CD4-positive, alpha-beta T cell (primary cell): ENCODE measurements at regions not wholly inside any gene's neighbourhood (a gene's known extent, or its start where the extent isn't known, plus 50 kb on each side); places are given as distances from the start of the nearest gene placed in this dataset.
"Not testable (repeated sequence)": the region's sequence is repeated elsewhere in the genome, so short reads cannot be mapped to it uniquely, and the experiment has no call there.

Source experiments
- ATAC-seq: fragments of 200-7000 bp; cut with Tn5 transposase; one replicate; pipeline ENCODE4 v1.10.0; 2022; ENCODE audit warnings: mild to moderate bottlenecking; ENCODE audit not compliant: poor library complexity
- CTCF ChIA-PET: fragments of 350-600 bp; sonication (Branson Sonifier 250); formaldehyde crosslinking; loops from one replicate; lab custom pipeline; 2021; ENCODE audit warnings: antibody characterized with exemption, inconsistent platforms; lab: Charles Lee
- POLR2A ChIA-PET: fragments of 350-600 bp; sonication (Branson Sonifier 250); formaldehyde crosslinking; loops from one replicate; lab custom pipeline; 2021; ENCODE audit warnings: antibody characterized with exemption, inconsistent platforms; lab: Charles Lee
- DNase-seq, 14 experiments: peaks; one replicate each; pipeline ENCODE4 v3.0.0-alpha.2; 2013 to 2020; ENCODE audit warnings: mixed read lengths in 2 of 14
- H3K27ac ChIP-seq, 2 donors: one replicate each; pipeline versions ENCODE4 v1.5.1 to v1.7.0; 2013; ENCODE audit warnings: low read length in 2 of 2, low read depth in 1 of 2, mild to moderate bottlenecking in 1 of 2
- H3K27me3 ChIP-seq, 2 experiments: 1 replicate in 1 of 2; 2 replicates in 1 of 2; pipeline versions ENCODE4 v1.6.1 to v1.7.0; 2013; ENCODE audit warnings: low read length in 2 of 2, control low read depth in 1 of 2, mild to moderate bottlenecking in 1 of 2, moderate library complexity in 1 of 2; ENCODE audit not compliant: insufficient read depth in 2 of 2, control insufficient read depth in 1 of 2
- H3K36me3 ChIP-seq: one replicate; pipeline ENCODE4 v1.6.1; 2013; ENCODE audit warnings: low read length, control low read depth; ENCODE audit not compliant: insufficient read depth
- H3K4me1 ChIP-seq: one replicate; pipeline ENCODE4 v1.6.1; 2013; ENCODE audit warnings: low read length, control low read depth; ENCODE audit not compliant: insufficient read depth
- H3K4me3 ChIP-seq: one replicate; pipeline ENCODE4 v1.5.1; 2013; ENCODE audit warnings: mild to moderate bottlenecking, low read length, moderate library complexity
- H3K9me3 ChIP-seq, 2 experiments: 1 replicate in 1 of 2; 2 replicates in 1 of 2; pipeline versions ENCODE4 v1.6.1 to v1.7.0; 2013; ENCODE audit warnings: low read length in 2 of 2, mild to moderate bottlenecking in 2 of 2, control low read depth in 1 of 2, moderate library complexity in 1 of 2; ENCODE audit not compliant: control insufficient read depth in 1 of 2, insufficient read depth in 1 of 2
- H3K27ac Mint-ChIP-seq: one replicate; pipeline ENCODE4 v1.8.0; 2020; ENCODE audit warnings: mixed read lengths
- H3K27me3 Mint-ChIP-seq: one replicate; pipeline ENCODE4 v1.8.0; 2021; ENCODE audit warnings: mixed read lengths
- H3K36me3 Mint-ChIP-seq: one replicate; pipeline ENCODE4 v1.8.0; 2021; ENCODE audit warnings: low read depth, mixed read lengths
- H3K4me1 Mint-ChIP-seq: one replicate; pipeline ENCODE4 v1.8.0; 2021; ENCODE audit warnings: low read depth, mixed read lengths
- H3K4me3 Mint-ChIP-seq: one replicate; pipeline ENCODE4 v1.8.0; 2020; ENCODE audit warnings: mild to moderate bottlenecking, mixed read lengths
- H3K9me3 Mint-ChIP-seq: one replicate; pipeline ENCODE4 v1.8.0; 2020; ENCODE audit warnings: mixed read lengths
- intact Hi-C, 2 experiments: fragments of 100-400 bp; cut with DNase I in 1 of 2; cut with micrococcal nuclease in 1 of 2; formaldehyde crosslinking; loops; one replicate each; pipeline versions ENCODE4 v1.15.1 to v1.9.0; 2023 to 2025; cut with DNase I, micrococcal nuclease

DNA sequence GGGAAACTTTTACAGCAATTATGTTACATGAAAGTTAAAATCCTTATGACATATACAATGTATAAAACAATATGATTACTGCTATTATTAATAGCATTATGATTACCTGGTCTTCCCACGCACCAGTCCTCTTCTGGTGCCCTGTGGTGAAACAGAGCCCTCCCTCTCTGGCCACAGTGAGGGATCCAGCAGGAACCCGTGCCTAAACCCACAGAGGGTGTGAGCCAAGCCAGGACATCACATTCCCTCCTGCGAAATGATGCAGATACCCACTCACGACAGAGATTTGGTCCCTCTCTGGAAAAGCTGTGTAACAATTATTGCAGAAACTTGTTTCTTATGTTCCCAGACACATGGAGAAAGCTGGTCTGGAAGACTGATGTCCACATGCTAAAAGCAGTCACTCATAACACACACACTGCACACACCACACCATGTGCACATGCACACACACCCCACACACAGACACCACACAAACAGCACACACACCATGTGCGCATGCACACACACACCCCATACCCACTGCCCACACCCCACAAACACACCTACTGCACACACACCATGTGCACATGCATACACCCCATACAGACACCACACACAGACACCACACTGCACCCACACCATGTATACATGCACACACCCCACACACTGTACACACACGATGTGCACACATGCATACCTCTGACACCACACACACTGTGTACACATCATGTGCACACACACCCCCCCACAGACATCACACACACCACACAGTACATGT lies 1462.2 kb downstream of the FOXD4L5 start:
- H3K9me3 Mint-ChIP-seq, H3K27ac ChIP-seq, H3K4me1 Mint-ChIP-seq, H3K4me1 ChIP-seq, ATAC-seq, intact Hi-C loops, H3K36me3 ChIP-seq, H3K27me3 Mint-ChIP-seq, H3K36me3 Mint-ChIP-seq, H3K4me3 ChIP-seq, H3K27me3 ChIP-seq, POLR2A ChIA-PET, H3K27ac Mint-ChIP-seq, CTCF ChIA-PET, H3K4me3 Mint-ChIP-seq, DNase-seq: not testable (repeated sequence)
- peaks cover 0 to 18% of the 10 kb centered on the region in 2 experiments for H3K9me3 ChIP-seq

DNA sequence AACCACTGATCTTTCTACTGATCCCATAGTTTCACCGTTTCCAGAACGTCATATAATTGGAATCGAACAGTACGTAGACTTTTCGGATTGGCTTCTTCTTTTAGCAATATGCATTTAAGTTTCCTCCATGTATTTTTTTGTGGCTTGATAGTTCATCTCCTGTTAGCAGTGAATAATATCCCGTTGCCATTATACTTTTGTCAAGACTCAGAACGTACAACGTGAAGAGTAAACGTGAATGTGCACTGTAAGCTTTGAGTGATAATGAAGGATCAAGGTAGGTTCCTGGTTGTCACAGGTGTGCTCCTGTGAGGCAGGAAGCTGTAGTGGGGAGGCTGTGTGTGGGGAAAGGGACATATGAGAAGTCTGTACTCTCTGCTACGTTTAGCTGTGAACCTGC lies 1463.7 kb downstream of the FOXD4L5 start:
- Histone ChIP-seq H3K9me3 (peaks cover 0 to 33% of the 10 kb centered on the region in 2 experiments), H3K4me1 (peaks cover 16% of the 10 kb centered on the region), H3K27me3 (peaks cover 6 to 16% of the 10 kb centered on the region in 2 experiments)
- ATAC-seq, POLR2A ChIA-PET, DNase-seq, CTCF ChIA-PET, H3K9me3 Mint-ChIP-seq, H3K36me3 ChIP-seq, H3K4me3 ChIP-seq, H3K4me3 Mint-ChIP-seq, intact Hi-C loops, H3K36me3 Mint-ChIP-seq, H3K27ac Mint-ChIP-seq, H3K27ac ChIP-seq: not testable (repeated sequence)
- Mint-ChIP-seq H3K4me1 (peaks cover 18% of the 10 kb centered on the region), H3K27me3 (peaks cover 19% of the 10 kb centered on the region)

DNA sequence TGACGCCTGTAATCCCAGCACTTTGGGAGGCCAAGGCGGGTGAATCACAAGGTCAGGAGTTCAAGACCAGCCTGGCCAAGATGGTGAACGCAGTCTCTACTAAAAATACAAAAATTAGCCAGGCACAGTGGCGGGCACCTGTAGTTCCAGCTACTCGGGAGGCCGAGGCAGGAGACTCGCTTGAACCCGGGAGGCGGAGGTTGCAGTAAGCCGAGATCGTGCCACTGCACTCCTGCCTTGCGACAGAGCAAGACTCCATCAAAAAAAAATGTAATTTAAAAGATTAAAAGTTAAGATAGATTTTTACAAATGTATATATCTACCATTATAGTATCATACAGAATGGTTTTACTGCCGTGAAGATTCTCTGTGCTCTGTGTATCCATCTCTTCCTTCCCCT lies 1464.1 kb downstream of the FOXD4L5 start:
- not testable (repeated sequence) for H3K36me3 Mint-ChIP-seq, DNase-seq

DNA sequence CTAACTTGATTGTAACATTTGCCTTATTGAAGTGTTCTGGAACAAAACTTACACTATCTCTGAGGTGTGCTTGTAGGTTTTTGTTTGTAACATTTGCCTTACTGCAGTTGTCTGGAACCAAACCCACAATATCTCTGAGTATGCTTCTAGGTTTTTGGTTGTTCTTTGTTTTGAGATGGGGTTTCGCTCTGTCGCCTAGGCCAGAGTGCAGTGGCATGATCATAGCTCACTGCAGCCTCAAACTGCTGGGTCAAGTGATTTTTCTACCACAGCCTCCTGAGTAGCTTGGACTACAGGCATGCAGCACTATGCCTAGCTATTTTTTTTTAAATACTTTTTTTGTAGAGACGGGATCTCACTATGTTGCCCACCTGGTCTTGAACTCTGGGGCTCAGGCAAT lies 1464.6 kb downstream of the FOXD4L5 start:
- intact Hi-C loops, H3K4me3 Mint-ChIP-seq, H3K36me3 ChIP-seq, CTCF ChIA-PET, ATAC-seq, POLR2A ChIA-PET, DNase-seq, H3K27ac Mint-ChIP-seq, H3K27ac ChIP-seq, H3K36me3 Mint-ChIP-seq, H3K4me3 ChIP-seq: not testable (repeated sequence)
- Histone ChIP-seq H3K27me3 (peaks cover 6 to 16% of the 10 kb centered on the region in 2 experiments), H3K4me1 (peaks cover 16% of the 10 kb centered on the region), H3K9me3 (peaks cover 0 to 41% of the 10 kb centered on the region in 2 experiments)
- peaks cover 19% of the 10 kb centered on the region for H3K27me3 Mint-ChIP-seq
- peaks cover 18% of the 10 kb centered on the region for H3K4me1 Mint-ChIP-seq
- peaks cover 11% of the 10 kb centered on the region for H3K9me3 Mint-ChIP-seq

More for the DNA sequence above, 1464.1 kb downstream of the FOXD4L5 start:
- Histone ChIP-seq H3K9me3 (peaks cover 0 to 36% of the 10 kb centered on the region in 2 experiments), H3K27me3 (peaks cover 6 to 16% of the 10 kb centered on the region in 2 experiments), H3K4me1 (peaks cover 16% of the 10 kb centered on the region)
- H3K4me3 Mint-ChIP-seq, H3K36me3 ChIP-seq, H3K9me3 Mint-ChIP-seq, H3K27ac Mint-ChIP-seq, ATAC-seq, POLR2A ChIA-PET, intact Hi-C loops, H3K4me3 ChIP-seq, CTCF ChIA-PET, H3K27ac ChIP-seq: not testable (repeated sequence)
- H3K27me3 Mint-ChIP-seq = peaks cover 19% of the 10 kb centered on the region
- H3K4me1 Mint-ChIP-seq = peaks cover 18% of the 10 kb centered on the region
